ENCODE measurements at regions not wholly inside any gene's neighbourhood (a gene's known extent, or its start where the extent isn't known, plus 50 kb on each side); places are given as distances from the start of the nearest gene placed in this dataset.

- CTCF ChIA-PET, result no interaction called here
- Mint-ChIP-seq H3K36me3 (no peaks in the 10 kb centered on the region), H3K27ac (no peak overlapping the region)
Measured at GRCh38 chrX:94041881-94042280, 367.9 kb downstream of the FAM133A start.

GRCh38 chrX:94045724-94046123 lies 371.7 kb downstream of the FAM133A start:
- ChIA-PET CTCF (no interaction called here), POLR2A (no interaction called here)
- no peaks in the 10 kb centered on the region for H3K9me3 ChIP-seq (ENCODE audit: low read length)
- no peaks in the 10 kb centered on the region for H3K36me3 ChIP-seq (ENCODE audit: insufficient read depth, low read length)
- no peak for DNase-seq
- Mint-ChIP-seq H3K27ac (no peak overlapping the region), H3K4me3 (no peak overlapping the region), H3K36me3 (no peaks in the 10 kb centered on the region), H3K27me3 (no peaks in the 10 kb centered on the region), H3K4me1 (no peaks in the 10 kb centered on the region), H3K9me3 (peaks cover 0 to 5% (median 3%) of the 10 kb centered on the region in 5 donors)
- no peaks in the 10 kb centered on the region for H3K27me3 ChIP-seq (ENCODE audit: insufficient read depth, low read length, poor library complexity, severe bottlenecking)
- H3K4me1 ChIP-seq (ENCODE audit: insufficient read depth, low read length), result no peaks in the 10 kb centered on the region
- H3K4me3 ChIP-seq (ENCODE audit: low read length), result no peak overlapping the region
- no peak overlapping the region for H3K27ac ChIP-seq (ENCODE audit: low read depth, low read length)

More at GRCh38 chrX:94041881-94042280, 367.9 kb downstream of the FAM133A start:
- H3K27me3 ChIP-seq (ENCODE audit: insufficient read depth, low read length, poor library complexity, severe bottlenecking), result no peaks in the 10 kb centered on the region
- H3K4me1 Mint-ChIP-seq, result no peaks in the 10 kb centered on the region
- DNase-seq, result no peak
- no peaks in the 10 kb centered on the region for H3K36me3 ChIP-seq (ENCODE audit: insufficient read depth, low read length)
- no peak overlapping the region for H3K27ac ChIP-seq (ENCODE audit: low read depth, low read length)
- H3K4me1 ChIP-seq (ENCODE audit: insufficient read depth, low read length), result no peaks in the 10 kb centered on the region
- H3K4me3 ChIP-seq (ENCODE audit: low read length), result no peak overlapping the region
- POLR2A ChIA-PET, result no interaction called here
- H3K27me3 Mint-ChIP-seq, result peaks cover 0 to 2% of the 10 kb centered on the region in 2 donors
- H3K9me3 Mint-ChIP-seq, result peaks cover 0 to 4% (median 4%) of the 10 kb centered on the region in 5 donors
- H3K4me3 Mint-ChIP-seq, result no peak overlapping the region
- H3K9me3 ChIP-seq (ENCODE audit: low read length), result no peaks in the 10 kb centered on the region

GRCh38 chrX:94051926-94052325 lies 377.9 kb downstream of the FAM133A start:
- ChIA-PET POLR2A (no interaction called here), CTCF (no interaction called here)
- no peaks in the 10 kb centered on the region for H3K27me3 Mint-ChIP-seq
- Histone ChIP-seq H3K4me3 (ENCODE audit: low read length) (no peak overlapping the region), H3K27me3 (ENCODE audit: insufficient read depth, low read length, poor library complexity, severe bottlenecking) (no peaks in the 10 kb centered on the region), H3K4me1 (ENCODE audit: insufficient read depth, low read length) (no peaks in the 10 kb centered on the region), H3K27ac (ENCODE audit: low read depth, low read length) (no peak overlapping the region), H3K36me3 (ENCODE audit: insufficient read depth, low read length) (no peaks in the 10 kb centered on the region), H3K9me3 (ENCODE audit: low read length) (no peaks in the 10 kb centered on the region)
- H3K9me3 Mint-ChIP-seq, result peaks cover 0 to 3% (median 0%) of the 10 kb centered on the region in 5 donors
- no peaks in the 10 kb centered on the region for H3K4me1 Mint-ChIP-seq
- H3K27ac Mint-ChIP-seq, result no peak overlapping the region
- no peaks in the 10 kb centered on the region for H3K36me3 Mint-ChIP-seq
- no peak for DNase-seq
- no peak overlapping the region for H3K4me3 Mint-ChIP-seq

- ChIA-PET CTCF (no interaction called here), POLR2A (no interaction called here)
- H3K36me3 ChIP-seq (ENCODE audit: insufficient read depth, low read length), result no peaks in the 10 kb centered on the region
- no peaks in the 10 kb centered on the region for H3K36me3 Mint-ChIP-seq
- no peak overlapping the region for H3K4me3 ChIP-seq (ENCODE audit: low read length)
- H3K27ac Mint-ChIP-seq, result no peak overlapping the region
- DNase-seq, result no peak
- H3K9me3 Mint-ChIP-seq, result peaks cover 0 to 3% (median 0%) of the 10 kb centered on the region in 5 donors
- H3K27me3 Mint-ChIP-seq, result no peaks in the 10 kb centered on the region
- no peak overlapping the region for H3K27ac ChIP-seq (ENCODE audit: low read depth, low read length)
- H3K4me3 Mint-ChIP-seq, result no peak overlapping the region
- no peaks in the 10 kb centered on the region for H3K4me1 Mint-ChIP-seq
- H3K4me1 ChIP-seq (ENCODE audit: insufficient read depth, low read length), result no peaks in the 10 kb centered on the region
- H3K9me3 ChIP-seq (ENCODE audit: low read length), result no peaks in the 10 kb centered on the region
- no peaks in the 10 kb centered on the region for H3K27me3 ChIP-seq (ENCODE audit: insufficient read depth, low read length, poor library complexity, severe bottlenecking)
Measured at GRCh38 chrX:94053575-94053974, 379.6 kb downstream of the FAM133A start.

- ChIA-PET CTCF (no interaction called here), POLR2A (no interaction called here)
- no peaks in the 10 kb centered on the region for H3K27me3 ChIP-seq (ENCODE audit: insufficient read depth, low read length, poor library complexity, severe bottlenecking)
- no peak overlapping the region for H3K27ac ChIP-seq (ENCODE audit: low read depth, low read length)
- Mint-ChIP-seq H3K9me3 (peaks cover 0 to 5% (median 4%) of the 10 kb centered on the region in 5 donors), H3K4me3 (no peak overlapping the region), H3K27me3 (no peaks in the 10 kb centered on the region), H3K4me1 (no peaks in the 10 kb centered on the region), H3K27ac (no peak overlapping the region), H3K36me3 (no peaks in the 10 kb centered on the region)
- no peaks in the 10 kb centered on the region for H3K4me1 ChIP-seq (ENCODE audit: insufficient read depth, low read length)
- no peak for DNase-seq
- no peaks in the 10 kb centered on the region for H3K9me3 ChIP-seq (ENCODE audit: low read length)
- H3K36me3 ChIP-seq (ENCODE audit: insufficient read depth, low read length), result no peaks in the 10 kb centered on the region
- no peak overlapping the region for H3K4me3 ChIP-seq (ENCODE audit: low read length)
Measured at GRCh38 chrX:94057385-94057784, 383.4 kb downstream of the FAM133A start.

GRCh38 chrX:94058728-94059382 lies 384.8 kb downstream of the FAM133A start:
- peaks cover 0 to 8% (median 4%) of the 10 kb centered on the region in 5 donors for H3K9me3 Mint-ChIP-seq
- H3K36me3 ChIP-seq (ENCODE audit: insufficient read depth, low read length), result no peaks in the 10 kb centered on the region
- ChIA-PET POLR2A (no interaction called here), CTCF (no interaction called here)
- no peak for DNase-seq
- no peak overlapping the region for H3K4me3 ChIP-seq (ENCODE audit: low read length)
- H3K36me3 Mint-ChIP-seq, result no peaks in the 10 kb centered on the region
- no peak overlapping the region for H3K4me3 Mint-ChIP-seq
- H3K27me3 Mint-ChIP-seq, result no peaks in the 10 kb centered on the region
- no peaks in the 10 kb centered on the region for H3K27me3 ChIP-seq (ENCODE audit: insufficient read depth, low read length, poor library complexity, severe bottlenecking)
- no peaks in the 10 kb centered on the region for H3K4me1 Mint-ChIP-seq
- no peaks in the 10 kb centered on the region for H3K9me3 ChIP-seq (ENCODE audit: low read length)
- no peak overlapping the region for H3K27ac ChIP-seq (ENCODE audit: low read depth, low read length)
- no peaks in the 10 kb centered on the region for H3K4me1 ChIP-seq (ENCODE audit: insufficient read depth, low read length)
- no peak overlapping the region for H3K27ac Mint-ChIP-seq

- ChIA-PET POLR2A (no interaction called here), CTCF (no interaction called here)
- Histone ChIP-seq H3K36me3 (ENCODE audit: insufficient read depth, low read length) (no peaks in the 10 kb centered on the region), H3K27me3 (ENCODE audit: insufficient read depth, low read length, poor library complexity, severe bottlenecking) (no peaks in the 10 kb centered on the region), H3K4me1 (ENCODE audit: insufficient read depth, low read length) (no peaks in the 10 kb centered on the region), H3K4me3 (ENCODE audit: low read length) (no peak overlapping the region), H3K9me3 (ENCODE audit: low read length) (no peaks in the 10 kb centered on the region), H3K27ac (ENCODE audit: low read depth, low read length) (no peak overlapping the region)
- Mint-ChIP-seq H3K27ac (no peak overlapping the region), H3K27me3 (no peaks in the 10 kb centered on the region), H3K36me3 (no peaks in the 10 kb centered on the region), H3K4me1 (no peaks in the 10 kb centered on the region), H3K4me3 (no peak overlapping the region), H3K9me3 (peaks cover 0 to 13% (median 4%) of the 10 kb centered on the region in 5 donors)
- DNase-seq, result no peak
Measured at GRCh38 chrX:94065091-94065490, 391.1 kb downstream of the FAM133A start.

GRCh38 chrX:94089149-94089548 lies 415.1 kb downstream of the FAM133A start:
- Mint-ChIP-seq H3K27me3 (no peaks in the 10 kb centered on the region), H3K4me1 (no peaks in the 10 kb centered on the region), H3K9me3 (no peaks in the 10 kb centered on the region), H3K27ac (no peak overlapping the region), H3K4me3 (no peak overlapping the region), H3K36me3 (no peaks in the 10 kb centered on the region)
- ChIA-PET CTCF (no interaction called here), POLR2A (no interaction called here)
- H3K9me3 ChIP-seq (ENCODE audit: low read length), result no peaks in the 10 kb centered on the region
- DNase-seq, result no peak
- H3K4me1 ChIP-seq (ENCODE audit: insufficient read depth, low read length), result no peaks in the 10 kb centered on the region
- no peak overlapping the region for H3K4me3 ChIP-seq (ENCODE audit: low read length)
- H3K27me3 ChIP-seq (ENCODE audit: insufficient read depth, low read length, poor library complexity, severe bottlenecking), result no peaks in the 10 kb centered on the region
- H3K36me3 ChIP-seq (ENCODE audit: insufficient read depth, low read length), result no peaks in the 10 kb centered on the region
- H3K27ac ChIP-seq (ENCODE audit: low read depth, low read length), result no peak overlapping the region

GRCh38 chrX:94097868-94098267 lies 423.9 kb downstream of the FAM133A start:
- Histone ChIP-seq H3K4me1 (ENCODE audit: insufficient read depth, low read length) (no peaks in the 10 kb centered on the region), H3K36me3 (ENCODE audit: insufficient read depth, low read length) (no peaks in the 10 kb centered on the region), H3K27me3 (ENCODE audit: insufficient read depth, low read length, poor library complexity, severe bottlenecking) (no peaks in the 10 kb centered on the region), H3K9me3 (ENCODE audit: low read length) (no peaks in the 10 kb centered on the region), H3K4me3 (ENCODE audit: low read length) (no peak overlapping the region), H3K27ac (ENCODE audit: low read depth, low read length) (no peak overlapping the region)
- Mint-ChIP-seq H3K27me3 (no peaks in the 10 kb centered on the region), H3K36me3 (no peaks in the 10 kb centered on the region), H3K4me1 (no peaks in the 10 kb centered on the region), H3K4me3 (no peak overlapping the region), H3K9me3 (peaks cover 0 to 8% (median 1%) of the 10 kb centered on the region in 5 donors), H3K27ac (no peak overlapping the region)
- ChIA-PET POLR2A (no interaction called here), CTCF (no interaction called here)
- no peak for DNase-seq

Measured in CD8-positive, alpha-beta memory T cell (primary cell).